GM19395 (cell line): ENCODE measurements at regions not wholly inside any gene's neighbourhood (a gene's known extent, or its start where the extent isn't known, plus 50 kb on each side); places are given as distances from the start of the nearest gene placed in this dataset.
"Not testable (repeated sequence)": the region's sequence is repeated elsewhere in the genome, so short reads cannot be mapped to it uniquely, and the experiment has no call there.

ENCODE experiments used
- ATAC-seq: cut with Tn5 transposase; IDR thresholded peaks from one replicate; pipeline ENCODE4 v1.9.1; 2021; ENCODE audit warnings: mild to moderate bottlenecking, moderate library complexity; ENCODE audit not compliant: unreplicated experiment

DNA sequence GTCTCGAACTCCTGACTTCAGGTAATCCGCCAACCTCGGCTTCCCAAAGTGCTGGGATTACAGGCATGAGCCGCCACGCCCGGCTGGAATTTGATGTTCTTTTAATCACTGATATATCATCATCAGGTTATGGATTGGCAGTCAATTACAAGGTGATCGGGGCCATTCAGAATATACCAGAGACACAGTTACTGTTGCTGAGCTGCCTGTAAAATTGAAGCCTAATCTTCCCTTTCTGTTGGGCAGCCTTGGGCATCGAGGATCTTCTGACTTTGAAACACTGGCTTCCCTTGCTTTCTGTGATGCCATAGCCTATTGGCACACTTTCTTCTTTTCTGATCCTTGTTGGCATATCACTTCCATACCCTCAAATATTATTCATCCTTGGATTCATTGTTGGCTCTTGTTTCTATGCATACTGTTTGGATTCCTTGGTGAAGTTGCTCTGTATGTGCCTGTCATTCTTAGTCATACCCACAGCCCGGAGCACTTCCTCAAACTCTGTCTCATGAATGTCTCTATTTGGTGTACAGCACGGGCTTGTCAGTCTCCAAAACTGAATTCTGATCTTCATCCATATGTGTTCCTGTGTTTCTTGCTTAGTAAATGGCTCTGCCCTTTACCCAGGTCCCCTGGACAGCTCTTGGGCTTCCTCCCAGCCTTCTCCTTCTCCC lies 85.6 kb upstream of the CRYM start:
- not testable (repeated sequence) for ATAC-seq

DNA sequence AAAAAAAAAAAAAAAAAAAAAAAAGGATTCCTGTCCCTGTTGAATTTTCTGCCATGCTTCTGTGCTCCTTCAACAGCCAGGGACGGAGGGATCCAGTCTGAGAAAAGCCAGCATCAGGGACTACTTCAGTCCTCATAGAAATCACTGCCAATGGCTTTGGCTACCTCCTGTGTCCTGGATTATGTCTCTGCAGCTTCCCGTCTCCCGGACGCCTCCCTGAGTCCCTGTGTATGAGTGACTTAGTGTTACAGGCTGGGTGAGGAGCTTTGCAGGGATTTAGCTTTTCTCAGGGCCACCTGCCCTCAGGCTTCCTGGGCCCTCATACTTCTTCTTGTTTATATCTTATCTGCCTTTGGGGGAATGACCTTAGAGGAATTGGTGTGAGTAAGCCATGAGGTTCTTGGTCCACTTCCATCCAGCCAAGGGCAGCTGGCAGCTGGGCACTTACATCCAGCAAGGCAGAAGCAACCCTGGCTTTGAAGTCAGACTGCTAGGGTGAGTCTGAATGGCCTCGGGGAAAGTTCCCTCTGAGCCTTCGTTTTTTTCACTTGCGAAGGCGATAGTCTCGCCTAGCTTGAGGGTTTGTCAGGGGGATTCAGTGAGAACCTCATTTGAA lies 83.6 kb upstream of the CRYM start:
- not testable (repeated sequence) for ATAC-seq

DNA sequence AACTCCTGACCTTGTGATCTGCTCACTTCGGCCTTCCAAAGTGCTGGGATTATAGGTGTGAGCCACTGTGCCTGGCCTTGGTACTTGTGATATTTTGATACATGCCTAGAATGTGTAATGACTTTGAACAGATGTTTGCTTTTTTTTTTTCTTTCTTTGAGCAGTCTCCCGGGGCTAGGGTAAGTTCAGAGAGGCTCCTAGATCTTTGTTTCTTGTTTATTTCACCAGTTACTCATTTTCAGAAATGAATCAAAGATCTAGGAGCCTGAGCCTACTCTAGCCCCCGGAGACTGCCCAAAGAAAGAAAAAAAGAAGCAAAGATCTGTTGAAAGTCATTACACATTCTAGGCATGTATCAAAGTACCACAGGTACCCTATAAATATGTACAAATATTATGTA lies 83.0 kb upstream of the CRYM start:
- ATAC-seq = not testable (repeated sequence)

- ATAC-seq = not testable (repeated sequence)
Observed at GRCh38 chr16:21359513-21359912, 81.4 kb upstream of the CRYM start.

DNA sequence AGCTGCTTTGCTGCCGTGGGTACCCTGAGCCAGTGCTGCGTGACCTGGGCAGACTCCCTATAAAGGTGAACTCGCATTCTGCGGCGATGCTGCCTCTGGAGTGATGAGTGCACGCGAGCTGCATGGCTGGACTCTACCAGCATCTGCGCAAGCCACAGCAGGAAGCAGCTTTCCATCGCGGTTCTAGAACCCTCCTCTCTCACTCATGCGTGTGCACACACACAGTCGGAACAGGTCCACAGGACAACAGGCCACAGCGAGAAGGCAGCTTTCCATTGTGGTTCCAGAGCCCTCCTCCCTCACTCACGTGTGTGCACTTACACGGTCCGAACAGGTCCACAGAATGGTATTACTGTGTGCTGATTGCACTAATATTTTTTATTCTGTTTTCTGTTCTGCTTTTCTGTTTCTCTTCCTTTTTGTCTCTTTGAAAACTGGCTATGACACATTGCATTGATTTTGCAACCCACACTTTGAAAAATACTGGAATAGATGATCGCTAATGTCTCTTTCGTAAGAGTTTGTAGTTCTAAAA lies 80.2 kb upstream of the CRYM start:
- peak; percentile 60 for ATAC-seq

GRCh38 chr16:21356308-21356707 lies 78.2 kb upstream of the CRYM start:
- ATAC-seq = not testable (repeated sequence)

DNA sequence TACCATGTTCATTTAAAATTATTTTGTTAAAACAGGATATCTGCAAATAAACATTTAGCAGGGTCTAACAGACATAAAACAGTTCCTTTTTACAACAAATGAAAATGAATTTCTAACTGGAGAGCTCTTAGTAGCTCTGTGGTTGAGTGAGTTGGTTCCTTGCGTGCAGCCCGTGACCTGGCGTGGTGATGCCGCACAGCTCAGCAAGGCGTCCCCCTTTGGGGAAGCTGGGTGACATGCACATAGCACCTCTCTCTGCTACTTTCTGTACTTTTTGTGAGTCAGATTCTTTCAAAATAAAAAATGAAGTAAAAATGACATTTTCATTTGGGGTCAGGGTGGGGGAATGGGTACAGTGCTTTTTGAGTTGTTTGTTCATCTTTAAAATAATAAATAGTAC lies 73.3 kb upstream of the CRYM start:
- ATAC-seq = not testable (repeated sequence)

GRCh38 chr16:21350851-21351250 lies 72.8 kb upstream of the CRYM start:
- ATAC-seq = not testable (repeated sequence)

DNA sequence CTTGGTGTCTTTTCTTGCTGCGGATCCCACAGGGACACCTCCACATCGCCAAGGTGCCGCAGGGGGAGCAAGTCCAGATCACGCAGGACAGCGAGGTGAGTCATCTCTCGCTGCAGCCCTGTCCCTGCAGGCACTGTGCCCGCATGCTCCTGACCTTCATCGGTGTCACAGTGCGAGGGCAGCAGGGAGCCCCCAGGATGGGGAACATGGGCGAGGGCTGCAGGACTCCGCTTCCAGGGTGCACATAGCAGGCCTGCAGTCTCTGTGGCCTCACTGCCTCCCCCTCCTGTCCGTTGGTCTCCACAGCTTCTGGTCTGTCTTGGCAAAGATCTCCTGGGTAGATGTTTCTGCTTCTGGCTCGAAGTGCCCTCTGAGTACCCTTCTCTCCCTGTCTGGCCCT lies 71.2 kb upstream of the CRYM start:
- ATAC-seq = not testable (repeated sequence)

DNA sequence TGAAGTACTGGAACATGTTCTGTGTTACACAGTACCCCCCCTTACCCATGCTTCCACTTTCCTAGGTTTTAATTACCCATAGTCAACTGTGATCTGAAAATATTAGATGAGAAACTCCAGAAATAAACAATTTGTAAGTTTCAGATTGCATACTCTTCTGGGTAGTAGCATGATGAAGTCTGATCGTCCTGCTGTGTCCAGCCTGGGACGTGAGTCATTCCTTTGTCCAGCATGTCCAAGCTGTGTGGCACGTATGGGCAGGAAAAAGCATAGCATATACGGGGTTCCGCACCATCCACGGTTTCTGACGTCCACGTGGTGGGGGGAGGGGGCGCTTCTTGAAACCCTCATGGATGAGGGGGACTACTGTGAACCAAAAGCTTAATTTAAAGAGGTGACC lies 70.7 kb upstream of the CRYM start:
- not testable (repeated sequence) for ATAC-seq

DNA sequence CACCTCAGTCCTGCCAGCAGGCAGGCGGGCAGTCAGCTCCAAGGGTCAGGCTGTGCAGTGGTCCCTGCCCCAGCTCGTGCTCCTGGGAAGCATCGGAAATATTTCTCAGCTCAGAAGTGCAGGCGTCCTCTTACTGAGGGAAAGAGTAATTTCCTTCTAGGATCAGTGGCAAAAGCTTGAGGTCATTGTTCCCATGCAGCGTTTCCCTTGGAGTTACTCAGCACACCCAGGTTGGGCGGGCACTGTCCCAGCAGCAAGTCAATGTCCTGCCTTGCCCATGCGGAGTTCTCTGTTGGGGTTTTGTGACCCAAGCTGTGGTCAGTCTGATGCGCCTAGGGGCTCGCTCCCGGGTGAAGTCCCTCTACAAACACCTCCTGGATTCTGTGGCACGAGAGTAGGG lies 69.4 kb upstream of the CRYM start:
- ATAC-seq = not testable (repeated sequence)

DNA sequence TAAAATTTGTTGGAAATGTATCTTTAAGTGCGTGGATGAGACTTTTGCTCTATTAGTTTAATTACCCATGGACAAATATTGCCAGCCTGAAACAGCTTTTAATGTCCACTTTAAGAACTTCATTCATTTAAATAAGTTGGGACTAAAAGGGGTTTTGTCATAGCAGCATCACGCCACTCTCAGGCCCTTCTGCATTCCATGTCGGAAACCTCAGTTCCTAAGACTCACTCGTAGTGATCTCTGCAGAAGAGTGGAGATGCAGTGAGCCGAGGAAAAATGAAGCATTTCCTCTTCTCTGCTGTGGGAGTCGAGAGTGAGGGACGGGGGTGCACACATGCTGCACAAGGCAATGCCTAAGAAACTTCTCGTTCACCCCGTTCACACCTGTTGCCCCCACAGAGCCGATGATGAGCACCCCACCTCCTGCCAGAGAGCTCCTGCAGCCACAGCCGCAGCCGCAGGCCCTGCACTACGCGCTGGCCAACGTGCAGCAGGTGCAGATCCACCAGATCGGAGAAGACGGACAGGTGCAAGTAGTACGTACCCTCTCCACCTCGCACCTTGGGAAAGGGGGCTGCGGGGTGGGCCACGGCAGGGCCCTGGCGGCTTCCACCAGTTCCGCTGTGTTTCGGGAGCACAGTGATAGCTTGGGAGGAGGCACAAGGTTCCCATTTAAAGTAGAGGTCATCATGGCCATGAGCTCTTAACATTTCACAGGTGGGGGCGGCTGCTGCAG lies 68.8 kb upstream of the CRYM start:
- not testable (repeated sequence) for ATAC-seq

GRCh38 chr16:21344361-21344912 lies 66.3 kb upstream of the CRYM start:
- not testable (repeated sequence) for ATAC-seq

- no peak for ATAC-seq
Observed at GRCh38 chr16:21341101-21341500, 63.0 kb upstream of the CRYM start.

GRCh38 chr16:21339941-21340340 lies 61.9 kb upstream of the CRYM start:
- ATAC-seq = no peak

DNA sequence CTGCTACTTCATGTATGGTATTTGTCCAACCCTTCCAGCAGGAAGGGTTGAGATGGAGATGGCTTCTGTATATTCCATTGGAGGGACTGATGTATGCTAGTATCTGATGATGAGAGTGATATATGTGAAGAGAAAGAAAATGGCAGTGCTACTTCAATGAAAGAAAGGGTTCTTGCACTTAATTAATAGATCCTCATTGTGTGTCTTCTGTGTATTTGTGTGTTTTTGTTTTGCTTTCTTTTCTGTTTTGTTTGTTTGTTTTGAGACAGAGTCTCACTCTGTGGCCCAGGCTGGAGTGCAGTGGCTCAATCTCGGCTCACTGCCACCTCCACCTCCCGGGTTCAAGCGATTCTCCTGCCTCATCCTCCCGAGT lies 61.2 kb upstream of the CRYM start:
- ATAC-seq = no peak

- ATAC-seq = no peak
Observed at GRCh38 chr16:21338537-21339268, 60.6 kb upstream of the CRYM start.

- no peak for ATAC-seq
Observed at GRCh38 chr16:21336231-21336630, 58.1 kb upstream of the CRYM start.

GRCh38 chr16:21334188-21335146 lies 56.4 kb upstream of the CRYM start:
- ATAC-seq = not testable (repeated sequence)

GRCh38 chr16:21333683-21334082 lies 55.6 kb upstream of the CRYM start:
- ATAC-seq = not testable (repeated sequence)
